ENCODE measurements at regions not wholly inside any gene's neighbourhood (a gene's known extent, or its start where the extent isn't known, plus 50 kb on each side); places are given as distances from the start of the nearest gene placed in this dataset.

DNA sequence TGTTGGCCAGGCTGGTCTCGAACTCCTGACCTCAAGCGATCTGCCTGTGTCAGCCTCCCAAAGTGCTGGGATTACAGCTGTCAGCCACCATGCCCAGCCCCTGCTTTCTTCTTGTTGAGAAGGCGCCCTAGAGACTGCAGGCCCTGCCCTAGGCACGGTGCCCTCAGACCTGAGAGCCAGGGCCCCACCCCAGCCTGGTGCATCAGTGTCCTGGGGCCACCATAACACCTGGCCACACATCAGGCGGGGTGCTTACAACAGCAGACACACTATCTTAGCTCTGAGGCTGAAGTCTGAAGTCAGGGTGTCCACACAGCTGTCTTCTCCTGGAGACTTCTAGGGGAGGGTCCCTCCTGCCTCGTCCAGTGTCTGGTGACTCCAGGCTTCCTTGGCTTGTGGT, 120.6 kb downstream of the NDUFA10 start:
- peaks cover 11 to 22% of the 10 kb centered on the region in 2 donors for H3K36me3 Mint-ChIP-seq
- no peak for DNase-seq

GRCh38 chr2:239903803-239904202, 121.3 kb downstream of the NDUFA10 start:
- no peaks in the 10 kb centered on the region for H3K27me3 ChIP-seq (ENCODE audit: control insufficient read depth in 2 of 2, insufficient read depth in 2 of 2, low read length in 2 of 2)
- no peaks in the 10 kb centered on the region for H4K20me1 ChIP-seq (ENCODE audit: insufficient read depth, low read length)
- no peaks in the 10 kb centered on the region for H3K9me3 ChIP-seq (replicated peaks in 1 of 2; ENCODE audit: control insufficient read depth in 1 of 2, insufficient read depth in 1 of 2, low read length in 2 of 2)
- intact Hi-C loops (cut with micrococcal nuclease), result no loop called here
- Mint-ChIP-seq H3K27me3 (ENCODE audit: low read depth in 3 of 3) (peaks cover 0 to 5% (median 2%) of the 10 kb centered on the region in 3 donors), H3K4me3 (no peak overlapping the region), H3K27ac (peak overlapping the region in 2 of 7 donors; percentile 37 to 66), H3K9me3 (peaks cover 0 to 11% (median 8%) of the 10 kb centered on the region in 7 donors), H3K4me1 (peaks cover 24% of the 10 kb centered on the region), H3K36me3 (peaks cover 11 to 23% of the 10 kb centered on the region in 2 donors)
- H3K36me3 ChIP-seq (replicated peaks in 1 of 2; ENCODE audit: control insufficient read depth in 1 of 2, insufficient read depth in 2 of 2, low read length in 2 of 2), result no peaks in the 10 kb centered on the region
- no peak overlapping the region for H3K9ac ChIP-seq (ENCODE audit: insufficient read depth, low read length, poor library complexity, severe bottlenecking)
- no peak overlapping the region for H3K4me2 ChIP-seq (replicated peaks; ENCODE audit: extremely low read depth, low read length, poor library complexity, severe bottlenecking)
- H3K27ac ChIP-seq (ENCODE audit: low read depth in 1 of 2, low read length in 2 of 2), result no peak overlapping the region
- no peak for DNase-seq
- TF ChIP-seq, protein P1, sequence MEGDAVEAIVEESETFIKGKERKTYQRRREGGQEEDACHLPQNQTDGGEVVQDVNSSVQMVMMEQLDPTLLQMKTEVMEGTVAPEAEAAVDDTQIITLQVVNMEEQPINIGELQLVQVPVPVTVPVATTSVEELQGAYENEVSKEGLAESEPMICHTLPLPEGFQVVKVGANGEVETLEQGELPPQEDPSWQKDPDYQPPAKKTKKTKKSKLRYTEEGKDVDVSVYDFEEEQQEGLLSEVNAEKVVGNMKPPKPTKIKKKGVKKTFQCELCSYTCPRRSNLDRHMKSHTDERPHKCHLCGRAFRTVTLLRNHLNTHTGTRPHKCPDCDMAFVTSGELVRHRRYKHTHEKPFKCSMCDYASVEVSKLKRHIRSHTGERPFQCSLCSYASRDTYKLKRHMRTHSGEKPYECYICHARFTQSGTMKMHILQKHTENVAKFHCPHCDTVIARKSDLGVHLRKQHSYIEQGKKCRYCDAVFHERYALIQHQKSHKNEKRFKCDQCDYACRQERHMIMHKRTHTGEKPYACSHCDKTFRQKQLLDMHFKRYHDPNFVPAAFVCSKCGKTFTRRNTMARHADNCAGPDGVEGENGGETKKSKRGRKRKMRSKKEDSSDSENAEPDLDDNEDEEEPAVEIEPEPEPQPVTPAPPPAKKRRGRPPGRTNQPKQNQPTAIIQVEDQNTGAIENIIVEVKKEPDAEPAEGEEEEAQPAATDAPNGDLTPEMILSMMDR (IDR thresholded peaks at IDR 0.05), result no peak
- no peaks in the 10 kb centered on the region for H3K79me2 ChIP-seq (ENCODE audit: insufficient read depth, low read length)
- whole genome bisulfite sequencing (ENCODE audit: insufficient coverage), result 100% methylated on average over 5 of the region's 6 CpGs
- no peak overlapping the region for H3K4me3 ChIP-seq (replicated peaks in 1 of 3; ENCODE audit: low read depth in 2 of 3, low read length in 3 of 3)
- H2AFZ ChIP-seq (ENCODE audit: insufficient read depth, low read depth, low read length, poor library complexity, severe bottlenecking), result no peak overlapping the region
- H3K4me1 ChIP-seq (ENCODE audit: control insufficient read depth in 1 of 2, insufficient read depth in 2 of 2, low read length in 2 of 2), result peaks cover 6% of the 10 kb centered on the region in 2 donors

More for the DNA sequence above, 120.6 kb downstream of the NDUFA10 start:
- H3K4me1 Mint-ChIP-seq, result peaks cover 31% of the 10 kb centered on the region
- intact Hi-C loops (cut with micrococcal nuclease), result no loop called here
- Histone ChIP-seq H3K79me2 (ENCODE audit: insufficient read depth, low read length) (no peaks in the 10 kb centered on the region), H3K36me3 (replicated peaks in 1 of 2; ENCODE audit: control insufficient read depth in 1 of 2, insufficient read depth in 2 of 2, low read length in 2 of 2) (no peaks in the 10 kb centered on the region), H3K9ac (ENCODE audit: insufficient read depth, low read length, poor library complexity, severe bottlenecking) (no peak overlapping the region), H3K4me1 (ENCODE audit: control insufficient read depth in 1 of 2, insufficient read depth in 2 of 2, low read length in 2 of 2) (peaks cover 13% of the 10 kb centered on the region in 2 donors), H3K4me2 (replicated peaks; ENCODE audit: extremely low read depth, low read length, poor library complexity, severe bottlenecking) (no peak overlapping the region), H3K27ac (ENCODE audit: low read depth in 1 of 2, low read length in 2 of 2) (no peak overlapping the region), H3K27me3 (ENCODE audit: control insufficient read depth in 2 of 2, insufficient read depth in 2 of 2, low read length in 2 of 2) (no peaks in the 10 kb centered on the region), H3K9me3 (replicated peaks in 1 of 2; ENCODE audit: control insufficient read depth in 1 of 2, insufficient read depth in 1 of 2, low read length in 2 of 2) (no peaks in the 10 kb centered on the region), H3K4me3 (replicated peaks in 1 of 3; ENCODE audit: low read depth in 2 of 3, low read length in 3 of 3) (no peak overlapping the region), H4K20me1 (ENCODE audit: insufficient read depth, low read length) (no peaks in the 10 kb centered on the region), H2AFZ (ENCODE audit: insufficient read depth, low read depth, low read length, poor library complexity, severe bottlenecking) (no peak overlapping the region)
- H3K27me3 Mint-ChIP-seq (ENCODE audit: low read depth in 3 of 3), result peaks cover 0 to 7% (median 2%) of the 10 kb centered on the region in 3 donors
- no peak overlapping the region for H3K4me3 Mint-ChIP-seq
- no peak overlapping the region for H3K27ac Mint-ChIP-seq
- H3K9me3 Mint-ChIP-seq, result peaks cover 0 to 11% (median 9%) of the 10 kb centered on the region in 7 donors
- WGBS (ENCODE audit: insufficient coverage), result 95% methylated on average over 5 of the region's 6 CpGs
- TF ChIP-seq, protein P1 (IDR thresholded peaks at IDR 0.05), result no peak
